ENCODE measurements at regions not wholly inside any gene's neighbourhood (a gene's known extent, or its start where the extent isn't known, plus 50 kb on each side); places are given as distances from the start of the nearest gene placed in this dataset.

DNA sequence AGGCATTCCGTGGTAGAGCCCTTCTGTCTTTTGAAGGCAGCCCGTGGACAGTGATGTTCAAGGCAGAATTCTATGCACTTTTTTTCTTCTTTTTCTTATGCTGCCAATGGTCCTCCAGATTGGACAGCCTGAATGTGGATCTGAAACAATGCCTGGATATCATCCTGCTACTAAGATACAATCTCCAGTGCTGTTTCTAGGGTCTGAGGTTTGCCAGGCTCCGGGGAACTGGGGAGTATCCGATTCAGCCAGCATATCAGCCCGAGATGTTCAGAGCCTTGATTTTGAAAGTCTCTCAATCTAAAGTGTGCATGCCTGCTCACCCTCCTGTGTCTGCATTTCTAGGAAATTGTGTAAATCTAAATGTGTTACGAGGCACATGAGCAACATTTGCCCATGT is 103.8 kb upstream of the WWC1 start:
- Mint-ChIP-seq H3K9me3 (peaks cover 2% of the 10 kb centered on the region), H3K36me3 (ENCODE audit: low read depth) (no peaks in the 10 kb centered on the region), H3K27ac (no peak overlapping the region), H3K4me3 (no peak overlapping the region), H3K4me1 (peaks cover 25% of the 10 kb centered on the region), H3K27me3 (ENCODE audit: insufficient read depth) (no peaks in the 10 kb centered on the region)
- TF ChIP-seq, protein P1, sequence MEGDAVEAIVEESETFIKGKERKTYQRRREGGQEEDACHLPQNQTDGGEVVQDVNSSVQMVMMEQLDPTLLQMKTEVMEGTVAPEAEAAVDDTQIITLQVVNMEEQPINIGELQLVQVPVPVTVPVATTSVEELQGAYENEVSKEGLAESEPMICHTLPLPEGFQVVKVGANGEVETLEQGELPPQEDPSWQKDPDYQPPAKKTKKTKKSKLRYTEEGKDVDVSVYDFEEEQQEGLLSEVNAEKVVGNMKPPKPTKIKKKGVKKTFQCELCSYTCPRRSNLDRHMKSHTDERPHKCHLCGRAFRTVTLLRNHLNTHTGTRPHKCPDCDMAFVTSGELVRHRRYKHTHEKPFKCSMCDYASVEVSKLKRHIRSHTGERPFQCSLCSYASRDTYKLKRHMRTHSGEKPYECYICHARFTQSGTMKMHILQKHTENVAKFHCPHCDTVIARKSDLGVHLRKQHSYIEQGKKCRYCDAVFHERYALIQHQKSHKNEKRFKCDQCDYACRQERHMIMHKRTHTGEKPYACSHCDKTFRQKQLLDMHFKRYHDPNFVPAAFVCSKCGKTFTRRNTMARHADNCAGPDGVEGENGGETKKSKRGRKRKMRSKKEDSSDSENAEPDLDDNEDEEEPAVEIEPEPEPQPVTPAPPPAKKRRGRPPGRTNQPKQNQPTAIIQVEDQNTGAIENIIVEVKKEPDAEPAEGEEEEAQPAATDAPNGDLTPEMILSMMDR (conservative IDR thresholded peaks at IDR 0.05), result no peak
- Histone ChIP-seq H3K27ac (ENCODE audit: low read depth, low read length) (peak overlapping the region; percentile 1), H3K4me1 (ENCODE audit: control insufficient read depth, insufficient read depth, low read length) (peaks cover 23% of the 10 kb centered on the region), H3K9me3 (ENCODE audit: control insufficient read depth, low read length) (peaks cover 4% of the 10 kb centered on the region), H3K36me3 (ENCODE audit: control insufficient read depth, insufficient read depth, low read length) (no peaks in the 10 kb centered on the region), H3K27me3 (ENCODE audit: control insufficient read depth, insufficient read depth, low read length, poor library complexity, severe bottlenecking) (no peaks in the 10 kb centered on the region), H3K4me3 (ENCODE audit: low read length) (no peak overlapping the region), H3K9ac (ENCODE audit: extremely low read depth, low read length, poor library complexity, severe bottlenecking) (peak overlapping the region; percentile 9)
- DNase-seq, result peak; percentile 48
- 76 to 90% methylated on average over 3 to 6 of the region's 6 CpGs for WGBS, 2 experiments (ENCODE audit: insufficient coverage in 1 of 2, insufficient read length in 1 of 2)

DNA sequence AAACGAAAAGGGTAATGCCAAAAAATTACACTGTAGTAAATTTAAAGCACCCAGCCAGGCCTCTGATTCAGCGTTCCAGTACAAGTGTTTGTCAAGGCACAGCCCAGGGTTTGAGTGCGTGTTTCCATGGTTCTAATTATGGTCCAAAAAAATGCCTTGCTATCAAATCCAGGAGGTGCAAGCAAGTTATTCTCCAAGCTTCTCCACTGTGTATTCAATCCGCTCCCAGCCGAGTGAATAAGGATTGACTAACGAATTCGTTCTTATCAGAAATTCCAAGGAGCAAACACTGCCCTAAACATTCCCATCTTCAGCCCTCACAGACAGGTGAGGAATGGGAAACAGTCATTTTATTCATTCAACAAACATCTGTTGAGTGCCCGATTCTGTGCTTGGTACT is 103.3 kb upstream of the WWC1 start:
- no peak for DNase-seq
- peaks cover 23% of the 10 kb centered on the region for H3K4me1 ChIP-seq (ENCODE audit: control insufficient read depth, insufficient read depth, low read length)
- no peaks in the 10 kb centered on the region for H3K27me3 ChIP-seq (ENCODE audit: control insufficient read depth, insufficient read depth, low read length, poor library complexity, severe bottlenecking)
- Mint-ChIP-seq H3K27ac (no peak overlapping the region), H3K9me3 (peaks cover 2% of the 10 kb centered on the region), H3K4me3 (no peak overlapping the region), H3K36me3 (ENCODE audit: low read depth) (no peaks in the 10 kb centered on the region), H3K4me1 (peaks cover 25% of the 10 kb centered on the region), H3K27me3 (ENCODE audit: insufficient read depth) (no peaks in the 10 kb centered on the region)
- no peak overlapping the region for H3K4me3 ChIP-seq (ENCODE audit: low read length)
- H3K27ac ChIP-seq (ENCODE audit: low read depth, low read length), result no peak overlapping the region
- H3K9me3 ChIP-seq (ENCODE audit: control insufficient read depth, low read length), result peaks cover 4% of the 10 kb centered on the region
- no peaks in the 10 kb centered on the region for H3K36me3 ChIP-seq (ENCODE audit: control insufficient read depth, insufficient read depth, low read length)
- WGBS, 2 experiments (ENCODE audit: insufficient coverage in 1 of 2, insufficient read length in 1 of 2), result 93 to 95% methylated on average over 3 to 8 of the region's 8 CpGs
- TF ChIP-seq, protein P1 (conservative IDR thresholded peaks at IDR 0.05), result no peak
- H3K9ac ChIP-seq (ENCODE audit: extremely low read depth, low read length, poor library complexity, severe bottlenecking), result no peak overlapping the region

DNA sequence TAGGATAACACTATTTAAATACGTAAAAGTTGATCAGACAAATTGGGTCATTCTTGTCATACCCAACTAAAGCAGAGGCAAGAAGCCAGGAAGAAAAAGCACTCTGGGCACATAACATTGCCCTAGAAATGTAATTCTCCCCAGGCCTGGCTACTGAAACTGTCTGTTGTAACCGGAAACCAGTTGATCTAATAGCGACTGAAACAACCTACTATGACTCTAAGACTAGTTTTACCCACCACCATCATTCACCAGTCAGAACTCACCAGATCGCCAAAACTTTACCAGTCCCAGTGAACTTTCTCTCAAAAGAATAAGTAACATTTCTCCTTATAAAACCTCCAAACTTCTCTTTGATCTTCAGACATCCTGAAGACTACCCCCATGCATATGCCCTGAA is 99.3 kb upstream of the WWC1 start:
- no peak overlapping the region for H3K4me3 ChIP-seq (ENCODE audit: low read length)
- DNase-seq, result no peak
- Mint-ChIP-seq H3K27ac (no peak overlapping the region), H3K27me3 (ENCODE audit: insufficient read depth) (no peaks in the 10 kb centered on the region), H3K36me3 (ENCODE audit: low read depth) (no peaks in the 10 kb centered on the region), H3K4me1 (peaks cover 18% of the 10 kb centered on the region), H3K9me3 (peaks cover 2% of the 10 kb centered on the region), H3K4me3 (no peak overlapping the region)
- 87% methylated on average over 4 of the region's 4 CpGs; no CpG with 5 or more reads in 1 of the 2 experiments for WGBS, 2 experiments (ENCODE audit: insufficient coverage in 1 of 2, insufficient read length in 1 of 2)
- H3K27me3 ChIP-seq (ENCODE audit: control insufficient read depth, insufficient read depth, low read length, poor library complexity, severe bottlenecking), result no peaks in the 10 kb centered on the region
- TF ChIP-seq, protein P1 (conservative IDR thresholded peaks at IDR 0.05), result no peak
- no peak overlapping the region for H3K27ac ChIP-seq (ENCODE audit: low read depth, low read length)
- H3K4me1 ChIP-seq (ENCODE audit: control insufficient read depth, insufficient read depth, low read length), result peaks cover 9% of the 10 kb centered on the region
- H3K9me3 ChIP-seq (ENCODE audit: control insufficient read depth, low read length), result peaks cover 4% of the 10 kb centered on the region
- H3K36me3 ChIP-seq (ENCODE audit: control insufficient read depth, insufficient read depth, low read length), result no peaks in the 10 kb centered on the region
- H3K9ac ChIP-seq (ENCODE audit: extremely low read depth, low read length, poor library complexity, severe bottlenecking), result no peak overlapping the region

Measured in endodermal cell (in vitro differentiated cells).